A673 (cell line): ENCODE measurements at regions not wholly inside any gene's neighbourhood (a gene's known extent, or its start where the extent isn't known, plus 50 kb on each side); places are given as distances from the start of the nearest gene placed in this dataset.

Experiments used
- EZH2 ChIP-seq: fragments of 200-600 bp; sonication (generic); IDR thresholded peaks from 2 replicates; pipeline ENCODE4 v1.6.1; 2017; ENCODE audit warnings: borderline replicate concordance, low read depth, mild to moderate bottlenecking, mixed read lengths, antibody characterized with exemption, low read length; ENCODE audit not compliant: poor library complexity, severe bottlenecking
- TF ChIP-seq, protein P1 (sequence below): fragments of 300-800, 200-600 bp; sonication (generic); conservative IDR thresholded peaks from 2 replicates; pipeline ENCODE4 v1.5.1; 2017; ENCODE audit warnings: low read depth, mild to moderate bottlenecking, antibody characterized with exemption, low read length, moderate library complexity, mixed read lengths

- TF ChIP-seq, protein P1, sequence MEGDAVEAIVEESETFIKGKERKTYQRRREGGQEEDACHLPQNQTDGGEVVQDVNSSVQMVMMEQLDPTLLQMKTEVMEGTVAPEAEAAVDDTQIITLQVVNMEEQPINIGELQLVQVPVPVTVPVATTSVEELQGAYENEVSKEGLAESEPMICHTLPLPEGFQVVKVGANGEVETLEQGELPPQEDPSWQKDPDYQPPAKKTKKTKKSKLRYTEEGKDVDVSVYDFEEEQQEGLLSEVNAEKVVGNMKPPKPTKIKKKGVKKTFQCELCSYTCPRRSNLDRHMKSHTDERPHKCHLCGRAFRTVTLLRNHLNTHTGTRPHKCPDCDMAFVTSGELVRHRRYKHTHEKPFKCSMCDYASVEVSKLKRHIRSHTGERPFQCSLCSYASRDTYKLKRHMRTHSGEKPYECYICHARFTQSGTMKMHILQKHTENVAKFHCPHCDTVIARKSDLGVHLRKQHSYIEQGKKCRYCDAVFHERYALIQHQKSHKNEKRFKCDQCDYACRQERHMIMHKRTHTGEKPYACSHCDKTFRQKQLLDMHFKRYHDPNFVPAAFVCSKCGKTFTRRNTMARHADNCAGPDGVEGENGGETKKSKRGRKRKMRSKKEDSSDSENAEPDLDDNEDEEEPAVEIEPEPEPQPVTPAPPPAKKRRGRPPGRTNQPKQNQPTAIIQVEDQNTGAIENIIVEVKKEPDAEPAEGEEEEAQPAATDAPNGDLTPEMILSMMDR = no peak
- TF ChIP-seq EZH2 = no peak
Measured at GRCh38 chr1:47617381-47618221, 179.8 kb downstream of the FOXD2 start.
